ENCODE measurements at regions not wholly inside any gene's neighbourhood (a gene's known extent, or its start where the extent isn't known, plus 50 kb on each side); places are given as distances from the start of the nearest gene placed in this dataset.

DNA sequence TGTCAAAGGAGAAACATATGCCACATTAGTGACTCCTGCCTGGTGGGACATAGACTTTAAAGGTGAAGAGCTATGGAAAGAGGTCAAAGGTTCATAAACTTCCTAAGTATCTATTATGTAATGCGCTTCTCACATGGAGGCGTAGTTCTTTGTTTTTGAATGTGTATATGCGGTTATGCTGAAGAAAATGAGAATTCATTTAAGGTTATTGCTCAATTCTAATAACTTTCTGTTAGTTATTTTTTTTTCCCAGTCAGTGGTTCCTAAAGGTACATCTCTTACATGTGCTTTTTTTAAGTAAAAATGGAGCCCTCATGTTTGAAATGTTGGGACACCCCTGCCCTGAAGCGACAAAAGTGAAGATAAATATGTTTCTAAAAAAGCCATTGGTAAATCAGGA is 156.2 kb downstream of the SPATA31D1 start:
- H3K4me1 Mint-ChIP-seq, result peaks cover 11% of the 10 kb centered on the region

DNA sequence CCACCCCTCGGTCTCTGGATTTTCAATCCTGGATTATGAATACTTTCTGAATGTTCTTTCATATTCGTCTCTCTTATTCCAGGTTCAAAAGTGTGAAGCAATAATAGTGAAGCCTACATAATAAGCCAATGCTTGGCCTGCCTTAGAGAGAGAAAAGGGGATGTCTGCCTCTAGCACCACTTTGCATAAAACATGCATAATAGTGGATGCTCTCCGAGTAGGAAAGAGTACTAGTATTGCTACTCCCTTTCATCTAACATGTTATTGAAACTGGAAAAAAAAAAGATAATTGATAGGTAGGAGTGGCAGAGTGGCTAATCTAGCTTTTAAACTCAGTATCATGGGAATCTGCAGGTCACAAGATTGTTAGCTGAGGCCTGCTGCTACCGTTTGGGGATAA is 158.1 kb downstream of the SPATA31D1 start:
- no peaks in the 10 kb centered on the region for H3K27me3 Mint-ChIP-seq (ENCODE audit: insufficient read depth)
- TF ChIP-seq, protein P1, sequence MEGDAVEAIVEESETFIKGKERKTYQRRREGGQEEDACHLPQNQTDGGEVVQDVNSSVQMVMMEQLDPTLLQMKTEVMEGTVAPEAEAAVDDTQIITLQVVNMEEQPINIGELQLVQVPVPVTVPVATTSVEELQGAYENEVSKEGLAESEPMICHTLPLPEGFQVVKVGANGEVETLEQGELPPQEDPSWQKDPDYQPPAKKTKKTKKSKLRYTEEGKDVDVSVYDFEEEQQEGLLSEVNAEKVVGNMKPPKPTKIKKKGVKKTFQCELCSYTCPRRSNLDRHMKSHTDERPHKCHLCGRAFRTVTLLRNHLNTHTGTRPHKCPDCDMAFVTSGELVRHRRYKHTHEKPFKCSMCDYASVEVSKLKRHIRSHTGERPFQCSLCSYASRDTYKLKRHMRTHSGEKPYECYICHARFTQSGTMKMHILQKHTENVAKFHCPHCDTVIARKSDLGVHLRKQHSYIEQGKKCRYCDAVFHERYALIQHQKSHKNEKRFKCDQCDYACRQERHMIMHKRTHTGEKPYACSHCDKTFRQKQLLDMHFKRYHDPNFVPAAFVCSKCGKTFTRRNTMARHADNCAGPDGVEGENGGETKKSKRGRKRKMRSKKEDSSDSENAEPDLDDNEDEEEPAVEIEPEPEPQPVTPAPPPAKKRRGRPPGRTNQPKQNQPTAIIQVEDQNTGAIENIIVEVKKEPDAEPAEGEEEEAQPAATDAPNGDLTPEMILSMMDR (conservative IDR thresholded peaks at IDR 0.05), result no peak

More for the DNA sequence above, 156.2 kb downstream of the SPATA31D1 start:
- Histone ChIP-seq H3K9ac (ENCODE audit: extremely low read depth, low read length, poor library complexity, severe bottlenecking) (no peak overlapping the region), H3K27me3 (ENCODE audit: control insufficient read depth, insufficient read depth, low read length, poor library complexity, severe bottlenecking) (no peaks in the 10 kb centered on the region), H3K36me3 (ENCODE audit: control insufficient read depth, insufficient read depth, low read length) (no peaks in the 10 kb centered on the region), H3K27ac (ENCODE audit: low read depth, low read length) (no peak overlapping the region), H3K9me3 (ENCODE audit: control insufficient read depth, low read length) (no peaks in the 10 kb centered on the region), H3K4me1 (ENCODE audit: control insufficient read depth, insufficient read depth, low read length) (no peaks in the 10 kb centered on the region), H3K4me3 (ENCODE audit: low read length) (no peak overlapping the region)
- DNase-seq, result no peak
- Mint-ChIP-seq H3K36me3 (ENCODE audit: low read depth) (no peaks in the 10 kb centered on the region), H3K4me3 (no peak overlapping the region), H3K9me3 (no peaks in the 10 kb centered on the region), H3K27me3 (ENCODE audit: insufficient read depth) (no peaks in the 10 kb centered on the region), H3K27ac (no peak overlapping the region)
- TF ChIP-seq, protein P1 (conservative IDR thresholded peaks at IDR 0.05), result no peak
- 99 to 100% methylated on average over 1 to 4 of the region's 4 CpGs for WGBS, 2 experiments (ENCODE audit: insufficient coverage in 1 of 2, insufficient read length in 1 of 2)

DNA sequence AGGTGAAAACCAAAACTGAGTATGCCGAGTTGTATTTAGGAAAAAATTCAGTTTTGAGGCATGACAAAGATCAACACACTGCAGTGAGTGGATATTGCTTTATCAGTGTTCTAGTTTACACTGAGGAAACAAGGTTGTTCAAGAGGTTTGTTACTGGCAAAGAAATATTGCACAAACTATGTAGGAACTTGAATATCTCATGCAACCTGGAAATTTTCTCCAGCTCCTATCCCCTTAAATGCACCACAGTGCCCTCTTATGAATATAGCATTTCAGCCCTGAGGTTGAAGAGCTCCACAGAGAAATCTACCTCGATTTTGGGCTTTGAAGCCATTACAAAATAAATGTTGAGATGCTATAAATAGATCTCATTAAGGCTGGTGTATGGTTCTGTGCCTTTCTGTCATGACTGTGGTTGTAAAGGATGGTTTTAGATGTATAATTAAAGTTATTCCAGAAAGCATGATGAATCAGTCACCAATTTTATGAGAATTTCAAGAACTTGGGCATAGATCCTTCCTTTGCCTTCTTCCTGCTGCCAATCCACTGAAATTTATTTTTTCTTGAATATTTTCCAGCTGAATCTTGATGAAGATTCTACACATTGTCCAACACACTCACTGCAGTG is 159.3 kb downstream of the SPATA31D1 start:
- H3K4me1 ChIP-seq (ENCODE audit: control insufficient read depth, insufficient read depth, low read length), result no peaks in the 10 kb centered on the region
- H3K9me3 Mint-ChIP-seq, result no peaks in the 10 kb centered on the region
- H3K27ac ChIP-seq (ENCODE audit: low read depth, low read length), result no peak overlapping the region
- no peak overlapping the region for H3K27ac Mint-ChIP-seq
- H3K4me3 Mint-ChIP-seq, result no peak overlapping the region
- H3K4me3 ChIP-seq (ENCODE audit: low read length), result no peak overlapping the region
- TF ChIP-seq, protein P1 (conservative IDR thresholded peaks at IDR 0.05), result no peak
- no peaks in the 10 kb centered on the region for H3K36me3 ChIP-seq (ENCODE audit: control insufficient read depth, insufficient read depth, low read length)
- H3K9me3 ChIP-seq (ENCODE audit: control insufficient read depth, low read length), result no peaks in the 10 kb centered on the region
- H3K4me1 Mint-ChIP-seq, result peaks cover 11% of the 10 kb centered on the region
- no peaks in the 10 kb centered on the region for H3K36me3 Mint-ChIP-seq (ENCODE audit: low read depth)
- 89 to 90% methylated on average over 2 of the region's 2 CpGs for WGBS, 2 experiments (ENCODE audit: insufficient coverage in 1 of 2, insufficient read length in 1 of 2)
- H3K9ac ChIP-seq (ENCODE audit: extremely low read depth, low read length, poor library complexity, severe bottlenecking), result no peak overlapping the region
- DNase-seq, result no peak
- no peaks in the 10 kb centered on the region for H3K27me3 ChIP-seq (ENCODE audit: control insufficient read depth, insufficient read depth, low read length, poor library complexity, severe bottlenecking)
- H3K27me3 Mint-ChIP-seq (ENCODE audit: insufficient read depth), result no peaks in the 10 kb centered on the region

More for the DNA sequence above, 158.1 kb downstream of the SPATA31D1 start:
- Histone ChIP-seq H3K36me3 (ENCODE audit: control insufficient read depth, insufficient read depth, low read length) (no peaks in the 10 kb centered on the region), H3K9me3 (ENCODE audit: control insufficient read depth, low read length) (no peaks in the 10 kb centered on the region), H3K4me3 (ENCODE audit: low read length) (no peak overlapping the region), H3K27ac (ENCODE audit: low read depth, low read length) (no peak overlapping the region), H3K27me3 (ENCODE audit: control insufficient read depth, insufficient read depth, low read length, poor library complexity, severe bottlenecking) (no peaks in the 10 kb centered on the region), H3K9ac (ENCODE audit: extremely low read depth, low read length, poor library complexity, severe bottlenecking) (no peak overlapping the region), H3K4me1 (ENCODE audit: control insufficient read depth, insufficient read depth, low read length) (no peaks in the 10 kb centered on the region)
- Mint-ChIP-seq H3K27ac (no peak overlapping the region), H3K4me3 (no peak overlapping the region), H3K4me1 (peaks cover 11% of the 10 kb centered on the region), H3K36me3 (ENCODE audit: low read depth) (no peaks in the 10 kb centered on the region), H3K9me3 (no peaks in the 10 kb centered on the region)
- WGBS, 2 experiments (ENCODE audit: insufficient coverage in 1 of 2, insufficient read length in 1 of 2), result 86 to 90% methylated on average over 1 to 4 of the region's 4 CpGs
- DNase-seq, result no peak
